ENCODE measurements at regions not wholly inside any gene's neighbourhood (a gene's known extent, or its start where the extent isn't known, plus 50 kb on each side); places are given as distances from the start of the nearest gene placed in this dataset.

DNA sequence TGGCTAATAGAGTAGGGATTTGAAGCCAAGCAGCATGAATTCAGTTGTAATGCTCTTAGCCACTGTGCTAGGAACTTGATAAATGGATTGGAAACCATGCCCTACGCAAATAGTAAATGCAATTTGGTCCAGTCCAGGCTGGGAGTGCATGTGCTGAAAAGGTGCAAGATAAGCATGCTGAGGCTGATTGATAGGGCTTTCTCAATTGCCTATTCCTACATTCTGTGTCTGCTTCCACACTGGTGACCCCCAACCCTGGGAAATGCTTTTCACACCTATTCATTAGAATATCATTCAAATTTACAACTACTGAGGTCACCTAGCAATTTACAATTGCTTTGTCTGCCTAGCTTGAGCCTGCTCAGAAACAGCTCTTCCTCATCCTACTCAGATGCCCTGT lies 84.7 kb upstream of the SLC25A36 start:
- no peak overlapping the region for H3K4me3 Mint-ChIP-seq
- H3K27ac Mint-ChIP-seq, result no peak overlapping the region
- H3K36me3 Mint-ChIP-seq, result no peaks in the 10 kb centered on the region
- H3K4me1 Mint-ChIP-seq, result peaks cover 9% of the 10 kb centered on the region
- no peak for DNase-seq (ENCODE audit: low spot score in 2 of 2, unreplicated experiment in 2 of 2)
- H3K9me3 Mint-ChIP-seq, result peaks cover 18% of the 10 kb centered on the region
- TF ChIP-seq, protein P1, sequence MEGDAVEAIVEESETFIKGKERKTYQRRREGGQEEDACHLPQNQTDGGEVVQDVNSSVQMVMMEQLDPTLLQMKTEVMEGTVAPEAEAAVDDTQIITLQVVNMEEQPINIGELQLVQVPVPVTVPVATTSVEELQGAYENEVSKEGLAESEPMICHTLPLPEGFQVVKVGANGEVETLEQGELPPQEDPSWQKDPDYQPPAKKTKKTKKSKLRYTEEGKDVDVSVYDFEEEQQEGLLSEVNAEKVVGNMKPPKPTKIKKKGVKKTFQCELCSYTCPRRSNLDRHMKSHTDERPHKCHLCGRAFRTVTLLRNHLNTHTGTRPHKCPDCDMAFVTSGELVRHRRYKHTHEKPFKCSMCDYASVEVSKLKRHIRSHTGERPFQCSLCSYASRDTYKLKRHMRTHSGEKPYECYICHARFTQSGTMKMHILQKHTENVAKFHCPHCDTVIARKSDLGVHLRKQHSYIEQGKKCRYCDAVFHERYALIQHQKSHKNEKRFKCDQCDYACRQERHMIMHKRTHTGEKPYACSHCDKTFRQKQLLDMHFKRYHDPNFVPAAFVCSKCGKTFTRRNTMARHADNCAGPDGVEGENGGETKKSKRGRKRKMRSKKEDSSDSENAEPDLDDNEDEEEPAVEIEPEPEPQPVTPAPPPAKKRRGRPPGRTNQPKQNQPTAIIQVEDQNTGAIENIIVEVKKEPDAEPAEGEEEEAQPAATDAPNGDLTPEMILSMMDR (IDR thresholded peaks at IDR 0.05; ENCODE audit: unreplicated experiment), result no peak
- H3K27me3 Mint-ChIP-seq (ENCODE audit: low read depth), result no peaks in the 10 kb centered on the region

DNA sequence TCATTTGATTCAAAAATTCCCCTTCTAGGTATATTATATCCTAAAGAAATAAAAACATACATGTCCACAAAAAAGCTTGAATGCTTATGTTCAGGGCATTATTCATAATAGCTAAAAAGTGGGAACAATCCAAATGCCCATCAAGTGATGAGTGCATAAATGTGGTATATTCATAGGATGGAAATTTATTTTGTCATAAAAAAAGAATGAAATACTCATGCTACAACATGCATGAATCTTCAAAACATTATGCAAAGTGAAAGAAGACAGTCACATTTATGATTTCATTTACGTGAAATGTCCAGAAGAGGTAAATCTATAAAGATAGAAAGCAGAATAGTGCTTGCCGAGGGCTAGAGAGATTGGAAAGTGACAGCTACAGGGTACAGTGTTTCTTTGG lies 83.6 kb upstream of the SLC25A36 start:
- no peak overlapping the region for H3K4me3 Mint-ChIP-seq
- DNase-seq (ENCODE audit: low spot score in 2 of 2, unreplicated experiment in 2 of 2), result no peak
- H3K36me3 Mint-ChIP-seq, result no peaks in the 10 kb centered on the region
- H3K27me3 Mint-ChIP-seq (ENCODE audit: low read depth), result no peaks in the 10 kb centered on the region
- peaks cover 9% of the 10 kb centered on the region for H3K4me1 Mint-ChIP-seq
- no peak overlapping the region for H3K27ac Mint-ChIP-seq
- TF ChIP-seq, protein P1 (IDR thresholded peaks at IDR 0.05; ENCODE audit: unreplicated experiment), result no peak
- peaks cover 23% of the 10 kb centered on the region for H3K9me3 Mint-ChIP-seq

DNA sequence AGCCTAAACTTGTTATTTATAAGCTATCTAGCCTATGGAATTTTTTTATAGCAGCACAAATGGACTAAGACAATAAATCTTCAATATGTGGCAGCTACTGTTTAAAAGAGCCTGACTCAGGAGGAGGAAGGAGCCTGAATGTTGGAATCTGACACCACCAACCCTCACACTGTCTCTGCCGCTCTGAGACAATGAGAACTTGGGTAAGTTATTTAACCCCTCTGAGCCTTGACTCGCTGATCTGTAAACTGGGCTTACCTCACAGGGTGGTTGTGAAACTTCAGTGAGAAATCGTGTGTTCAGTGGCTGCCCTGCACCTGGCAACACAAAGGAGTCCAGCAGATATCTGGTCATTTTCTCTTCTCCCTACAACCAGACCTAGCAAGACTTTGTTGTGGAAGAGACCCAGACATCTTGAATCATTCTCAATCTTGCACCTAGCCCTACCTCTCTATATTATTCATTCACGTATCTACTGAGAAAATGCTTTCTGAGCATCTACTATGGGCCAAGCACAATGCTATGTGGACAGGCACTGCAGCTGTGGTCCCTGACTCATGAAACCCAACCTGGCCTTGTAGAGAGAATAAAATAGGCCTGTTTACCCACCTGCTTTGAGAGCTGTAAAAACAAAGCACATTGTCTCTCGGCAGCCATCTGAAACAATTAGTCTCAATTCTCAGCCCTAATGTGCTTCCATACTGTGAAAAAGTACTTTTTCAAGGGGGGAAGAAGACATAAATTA lies 81.9 kb upstream of the SLC25A36 start:
- Mint-ChIP-seq H3K4me1 (peaks cover 7% of the 10 kb centered on the region), H3K9me3 (peaks cover 16% of the 10 kb centered on the region), H3K4me3 (no peak overlapping the region), H3K27ac (no peak overlapping the region), H3K36me3 (no peaks in the 10 kb centered on the region), H3K27me3 (ENCODE audit: low read depth) (no peaks in the 10 kb centered on the region)
- no peak for DNase-seq (ENCODE audit: low spot score in 2 of 2, unreplicated experiment in 2 of 2)
- TF ChIP-seq, protein P1 (IDR thresholded peaks at IDR 0.05; ENCODE audit: unreplicated experiment), result no peak

DNA sequence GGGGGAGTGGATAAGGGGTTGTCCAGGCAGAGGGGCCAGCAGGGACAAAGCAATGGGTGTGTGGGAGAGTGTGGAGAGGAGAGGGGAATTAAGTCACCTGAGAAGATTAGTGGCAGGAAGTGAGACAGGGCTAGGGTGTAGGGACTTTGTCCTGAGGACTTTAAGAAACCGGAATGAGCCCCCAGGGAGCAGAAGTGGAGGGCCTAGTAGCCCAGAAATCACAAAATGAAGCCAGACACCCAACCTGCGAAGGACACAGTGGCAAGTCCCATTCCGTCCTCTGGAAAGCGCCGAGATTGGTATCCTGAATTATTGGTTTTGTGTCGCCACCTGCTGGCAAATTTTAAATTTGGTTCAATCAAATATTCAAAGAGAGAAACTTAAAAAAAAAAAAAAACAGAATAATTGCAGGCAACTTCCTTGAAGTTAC lies 78.0 kb upstream of the SLC25A36 start:
- Mint-ChIP-seq H3K27me3 (ENCODE audit: low read depth) (peaks cover 4% of the 10 kb centered on the region), H3K4me3 (no peak overlapping the region), H3K4me1 (no peaks in the 10 kb centered on the region), H3K9me3 (peaks cover 27% of the 10 kb centered on the region), H3K36me3 (no peaks in the 10 kb centered on the region), H3K27ac (no peak overlapping the region)
- DNase-seq (ENCODE audit: low spot score in 2 of 2, unreplicated experiment in 2 of 2), result peak; percentile 38 to 66
- TF ChIP-seq, protein P1 (IDR thresholded peaks at IDR 0.05; ENCODE audit: unreplicated experiment), result peak; percentile 86

DNA sequence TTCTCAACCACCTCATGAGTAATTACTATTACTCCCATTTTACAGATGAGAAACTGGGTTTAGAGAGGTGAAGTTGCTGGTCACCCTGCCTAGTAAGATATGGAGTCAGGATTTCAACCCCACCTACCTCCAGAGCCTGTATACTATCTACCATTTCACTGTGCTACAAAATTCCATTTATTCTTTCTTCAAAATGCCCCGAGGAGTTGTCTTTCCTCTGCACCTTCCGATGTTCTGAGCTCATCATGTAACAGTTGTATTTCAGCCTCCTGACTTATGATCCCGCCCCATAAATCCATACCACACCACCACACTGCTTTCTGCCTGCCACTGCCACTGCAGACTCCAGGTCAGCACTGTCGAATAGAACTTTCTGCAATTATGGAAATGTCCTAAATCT lies 71.3 kb upstream of the SLC25A36 start:
- DNase-seq (ENCODE audit: low spot score in 2 of 2, unreplicated experiment in 2 of 2), result no peak
- H3K27me3 Mint-ChIP-seq (ENCODE audit: low read depth), result peaks cover 4% of the 10 kb centered on the region
- H3K9me3 Mint-ChIP-seq, result peaks cover 18% of the 10 kb centered on the region
- H3K4me3 Mint-ChIP-seq, result no peak overlapping the region
- TF ChIP-seq, protein P1 (IDR thresholded peaks at IDR 0.05; ENCODE audit: unreplicated experiment), result no peak
- H3K27ac Mint-ChIP-seq, result no peak overlapping the region
- H3K4me1 Mint-ChIP-seq, result peaks cover 2% of the 10 kb centered on the region
- H3K36me3 Mint-ChIP-seq, result no peaks in the 10 kb centered on the region

All from mesothelial cell of epicardium (in vitro differentiated cells).